HG02852 (cell line): ENCODE measurements at regions not wholly inside any gene's neighbourhood (a gene's known extent, or its start where the extent isn't known, plus 50 kb on each side); places are given as distances from the start of the nearest gene placed in this dataset.

Experiments used
- ATAC-seq: cut with Tn5 transposase; IDR thresholded peaks from one replicate; pipeline ENCODE4 v1.9.1; 2021; ENCODE audit warnings: mild to moderate bottlenecking, moderate library complexity; ENCODE audit not compliant: unreplicated experiment

DNA sequence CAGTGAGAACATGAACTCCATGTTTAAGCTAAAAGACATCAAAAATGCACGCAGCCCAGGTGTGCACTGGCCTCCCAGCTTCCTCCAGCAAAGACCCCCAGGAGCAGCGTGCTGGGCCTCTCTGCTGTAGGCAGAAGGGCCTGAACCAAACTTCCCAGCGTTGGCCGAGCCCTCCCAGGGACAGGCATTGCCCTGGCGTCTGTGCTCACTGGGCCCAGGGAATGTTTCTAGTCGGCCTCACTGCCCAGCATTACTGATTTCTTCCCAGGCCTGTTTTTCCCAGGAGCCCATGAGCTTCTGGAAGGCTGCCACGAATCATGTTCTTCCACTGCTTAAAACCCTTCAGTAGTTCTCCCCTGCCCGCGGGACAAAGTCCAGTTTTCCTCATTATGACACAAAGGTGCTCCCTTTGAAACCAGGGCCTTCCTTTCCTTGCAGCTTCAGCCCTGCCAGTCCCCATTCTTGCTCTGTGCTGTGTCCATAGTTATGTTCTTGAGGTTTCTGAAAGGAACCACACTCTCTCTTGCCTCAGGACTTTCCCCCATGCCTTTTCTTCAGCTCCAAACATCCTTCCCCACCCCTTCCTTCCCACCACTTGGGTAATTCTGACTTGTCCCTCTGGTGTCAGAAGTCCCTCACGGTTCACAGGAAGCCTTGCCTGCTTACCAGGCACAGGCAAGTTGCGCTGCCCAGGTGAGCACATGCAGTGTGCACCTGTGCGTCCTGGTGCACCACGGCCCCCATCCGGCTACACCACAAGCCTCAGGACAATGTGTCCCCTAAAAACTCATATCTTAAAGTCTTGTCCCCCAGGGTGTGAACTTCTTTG lies 93.4 kb upstream of the ENPP6 start:
- no peak for ATAC-seq

DNA sequence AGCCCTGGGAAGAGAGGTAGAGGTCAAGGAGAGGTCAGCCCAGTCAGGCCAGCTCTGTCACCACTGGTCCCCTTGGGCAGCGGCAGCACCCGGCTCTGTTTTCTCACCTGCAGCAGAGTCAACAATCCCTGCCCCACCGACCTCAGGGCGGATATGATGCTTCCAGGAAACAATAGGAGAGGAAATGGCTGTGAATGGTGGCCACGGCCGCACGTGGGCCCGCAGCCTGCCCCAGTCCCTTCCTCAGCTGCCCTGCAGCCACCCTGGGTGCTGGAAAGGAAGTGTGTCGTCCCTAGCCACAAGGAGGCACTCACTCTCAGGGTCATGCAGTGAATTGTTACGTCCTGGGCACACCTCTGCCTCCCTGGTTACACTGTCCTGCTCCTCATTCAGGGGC lies 92.5 kb upstream of the ENPP6 start:
- no peak for ATAC-seq

DNA sequence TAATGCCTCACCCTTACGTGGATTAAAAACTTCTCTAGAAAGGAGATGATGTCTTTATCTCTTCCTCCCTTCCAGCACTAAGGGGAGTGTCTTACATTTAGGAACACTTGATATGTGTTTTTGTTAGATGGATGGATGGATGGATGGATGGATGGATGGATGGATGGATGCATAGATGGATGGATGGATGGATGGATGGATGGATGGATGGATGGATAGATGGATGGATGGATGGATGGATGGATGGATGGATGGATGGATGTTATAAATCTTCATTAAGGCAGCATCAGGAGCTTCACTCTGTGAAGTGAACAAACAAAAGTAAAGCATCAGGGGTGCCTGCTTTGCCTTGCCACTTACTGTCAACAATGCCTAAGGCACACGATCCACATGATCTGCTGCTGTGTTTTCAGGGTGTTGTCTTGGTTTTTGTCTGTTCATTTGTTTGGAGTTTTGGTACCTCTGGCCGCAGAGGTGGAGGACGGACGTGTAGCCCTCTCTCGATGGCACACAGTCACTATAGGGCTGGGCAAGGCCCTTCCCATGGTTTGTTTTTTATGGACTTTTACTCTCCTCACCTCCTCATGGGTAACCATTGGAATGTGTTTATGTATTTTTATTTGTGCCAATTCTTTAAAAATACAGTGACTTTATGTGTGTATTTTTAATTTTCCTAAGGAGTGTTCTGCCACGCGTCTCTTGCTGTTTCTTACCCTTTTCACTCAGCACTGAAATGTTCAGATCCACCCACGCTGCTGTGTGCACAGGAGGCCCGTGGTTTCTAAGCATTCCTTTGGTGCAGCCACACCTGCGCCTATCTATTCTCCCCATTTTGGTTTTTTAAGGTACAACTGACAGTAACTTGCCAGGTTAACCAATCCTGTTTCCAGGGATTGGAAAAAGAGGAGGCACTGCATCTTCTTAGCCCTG lies 91.8 kb upstream of the ENPP6 start:
- no peak for ATAC-seq

DNA sequence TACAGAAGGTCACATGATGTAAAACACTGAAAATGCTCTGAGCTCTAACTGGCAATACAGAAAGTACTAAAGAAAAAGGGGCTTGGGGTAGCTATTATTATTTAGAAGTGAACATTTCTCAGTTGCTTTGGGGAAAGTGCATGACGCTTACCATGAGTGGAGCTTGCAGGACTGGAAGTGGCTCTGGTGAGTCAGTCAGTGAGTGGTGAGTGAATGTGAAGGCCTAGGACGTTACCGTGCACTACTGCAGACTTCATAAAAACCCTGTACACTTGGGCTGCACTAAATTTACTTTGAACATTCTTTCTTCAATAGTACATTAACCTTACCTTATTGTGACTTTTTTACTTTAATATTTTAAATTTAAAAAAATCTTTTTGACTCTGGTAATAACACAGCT lies 89.3 kb upstream of the ENPP6 start:
- no peak for ATAC-seq

DNA sequence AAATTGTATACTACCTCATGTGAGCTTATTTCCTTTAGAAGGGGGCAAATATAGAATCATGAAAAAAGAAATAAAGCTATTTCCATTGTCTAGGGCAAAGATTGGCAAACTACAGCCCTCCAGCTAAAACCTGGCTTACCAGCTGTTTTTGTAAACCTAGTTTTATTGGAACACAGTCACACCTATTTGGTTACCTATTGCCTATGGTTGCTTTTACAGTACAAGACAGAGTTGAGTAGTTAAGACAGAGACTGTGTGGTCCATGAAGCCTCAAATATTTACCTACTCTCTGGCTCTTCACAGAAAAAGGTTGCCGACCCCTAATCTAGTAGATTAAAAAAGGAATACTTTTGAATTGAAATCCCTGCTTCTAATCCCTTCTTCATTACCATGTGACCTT lies 88.8 kb upstream of the ENPP6 start:
- ATAC-seq = no peak

DNA sequence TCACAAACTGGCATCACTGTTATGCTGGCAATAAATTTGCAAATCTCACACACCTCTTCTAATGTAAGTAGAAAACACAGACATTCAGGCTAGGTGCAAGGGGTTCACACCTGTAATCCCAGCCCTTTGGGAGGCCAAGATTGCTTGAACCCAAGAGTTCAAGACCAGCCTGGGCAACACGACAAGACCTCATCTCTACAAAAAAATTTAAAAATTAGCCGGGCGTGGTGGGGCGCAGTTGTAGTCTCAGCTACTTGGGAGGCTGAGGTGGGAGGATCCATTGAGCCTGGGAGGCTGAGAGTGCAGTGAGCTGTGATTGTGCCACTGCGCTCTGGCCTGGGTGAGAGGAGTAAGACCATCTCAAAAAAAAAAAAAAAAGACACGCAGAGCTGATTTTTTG lies 83.1 kb upstream of the ENPP6 start:
- ATAC-seq = no peak

DNA sequence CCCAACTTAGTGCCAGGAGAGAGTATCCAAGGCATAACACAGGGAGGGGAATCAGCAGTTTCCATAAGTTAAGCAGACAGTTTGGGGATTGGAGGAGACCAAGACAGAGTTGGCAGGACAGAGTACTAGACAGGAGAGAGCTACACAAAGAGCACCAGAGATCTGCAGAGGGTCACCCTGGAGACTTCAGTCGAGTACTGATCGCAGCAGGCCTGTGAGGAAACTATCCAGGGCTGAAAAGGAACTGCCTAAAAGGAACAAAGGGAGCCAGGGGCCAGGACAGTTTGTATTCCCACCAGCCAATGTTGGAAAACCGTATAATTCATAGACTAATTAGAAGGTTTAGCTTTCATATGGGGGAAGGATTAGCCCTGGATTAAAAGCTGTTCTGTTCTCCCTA lies 80.6 kb upstream of the ENPP6 start:
- ATAC-seq = no peak

DNA sequence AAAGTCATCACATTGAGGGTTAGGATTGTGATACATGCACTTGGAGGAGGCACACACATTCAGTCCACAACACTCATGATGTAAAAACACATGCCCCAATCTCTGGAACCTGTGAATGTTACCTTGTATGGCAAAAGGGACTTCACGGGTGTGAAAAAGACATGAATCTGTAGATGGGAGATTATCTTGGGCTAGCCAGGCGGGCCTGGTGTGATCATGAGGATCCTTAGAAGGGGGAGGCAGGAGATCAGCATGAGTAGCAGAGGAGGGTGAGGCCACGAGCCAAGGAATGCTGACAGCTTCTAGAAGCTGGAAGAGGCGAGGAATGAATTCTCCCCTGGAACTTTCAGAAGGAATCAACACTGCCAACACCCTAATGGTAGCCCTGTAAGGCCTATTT lies 77.5 kb upstream of the ENPP6 start:
- no peak for ATAC-seq

DNA sequence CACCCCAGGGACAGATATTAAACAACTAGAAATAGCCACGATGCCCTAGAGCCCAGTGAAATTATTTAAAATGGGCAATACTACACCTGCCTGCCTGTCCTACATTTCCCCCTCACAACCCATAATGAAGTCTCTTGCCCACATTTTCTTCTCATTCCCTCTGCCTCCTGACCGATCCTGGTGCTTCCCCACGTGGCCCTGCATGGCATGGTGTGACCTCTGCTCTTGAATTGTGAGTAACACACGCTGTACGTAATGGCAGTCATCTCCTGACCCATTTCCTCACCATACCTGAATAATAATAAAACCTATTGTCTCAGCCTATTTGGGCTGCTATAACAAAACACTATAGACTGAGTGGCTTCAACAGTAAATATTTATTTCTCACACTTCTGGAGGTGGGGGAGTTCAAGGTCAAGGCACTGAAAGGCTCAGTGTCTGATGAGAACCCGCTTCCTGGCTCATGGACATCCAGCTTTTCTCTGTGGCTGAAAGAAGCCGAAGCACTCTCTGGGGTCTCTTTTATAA lies 77.0 kb upstream of the ENPP6 start:
- ATAC-seq = no peak

DNA sequence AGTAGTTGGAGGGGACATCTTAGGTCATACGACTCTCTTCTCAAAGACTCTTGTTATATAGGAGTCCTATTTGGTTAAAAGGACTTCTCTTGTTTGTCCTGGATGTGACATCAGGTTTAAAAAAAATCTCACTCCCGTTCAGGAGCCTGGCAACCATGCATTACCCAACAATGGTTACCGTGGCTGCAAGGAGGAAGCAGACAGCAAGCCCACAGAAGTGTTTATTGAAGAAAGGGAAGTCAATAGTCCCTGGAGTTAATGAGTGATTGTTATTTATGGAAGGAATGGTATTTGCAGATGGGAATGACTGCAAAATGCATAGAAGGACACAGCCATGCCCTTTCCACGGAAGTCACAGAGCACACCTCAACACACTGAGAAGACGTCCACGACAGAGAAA lies 75.9 kb upstream of the ENPP6 start:
- no peak for ATAC-seq

DNA sequence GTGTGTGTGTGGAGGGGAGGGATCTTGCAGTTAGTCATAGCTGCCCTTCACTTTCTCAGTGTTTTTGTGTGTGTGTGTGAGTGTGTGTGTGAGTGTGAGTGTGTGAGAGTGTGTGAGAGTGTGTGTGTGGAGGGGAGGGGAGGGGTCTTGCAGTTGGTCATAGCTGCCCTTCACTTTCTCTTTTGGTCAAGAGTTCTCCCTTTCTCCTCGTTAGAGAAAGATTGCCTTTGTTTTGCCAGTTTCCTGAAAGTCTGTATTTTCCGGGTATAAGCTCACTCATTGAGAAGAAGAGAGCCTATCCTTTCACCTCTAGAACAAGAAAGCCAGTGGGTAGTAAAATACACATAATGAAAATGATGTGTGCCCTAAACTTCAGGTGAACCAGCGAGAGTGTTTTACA lies 75.2 kb upstream of the ENPP6 start:
- no peak for ATAC-seq

DNA sequence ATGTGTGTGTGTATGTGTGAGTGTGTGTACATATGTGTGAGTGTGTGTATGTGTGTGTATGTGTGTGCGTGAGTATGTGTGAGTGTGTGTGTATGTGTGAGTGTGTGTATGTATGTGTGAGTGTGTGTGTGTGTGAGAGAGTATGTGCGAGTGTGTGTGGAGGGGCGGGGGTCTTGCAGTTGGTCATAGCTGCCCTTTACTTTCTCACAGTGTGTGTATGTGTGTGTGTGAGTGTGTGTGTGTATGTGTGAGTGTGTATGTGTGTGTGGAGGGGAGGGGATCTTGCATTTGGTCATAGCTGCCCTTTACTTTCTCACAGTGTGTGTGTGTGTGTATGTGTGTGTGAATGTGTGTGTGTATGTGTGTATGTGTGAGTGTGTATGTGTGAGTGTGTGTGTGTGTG lies 74.8 kb upstream of the ENPP6 start:
- ATAC-seq = no peak

DNA sequence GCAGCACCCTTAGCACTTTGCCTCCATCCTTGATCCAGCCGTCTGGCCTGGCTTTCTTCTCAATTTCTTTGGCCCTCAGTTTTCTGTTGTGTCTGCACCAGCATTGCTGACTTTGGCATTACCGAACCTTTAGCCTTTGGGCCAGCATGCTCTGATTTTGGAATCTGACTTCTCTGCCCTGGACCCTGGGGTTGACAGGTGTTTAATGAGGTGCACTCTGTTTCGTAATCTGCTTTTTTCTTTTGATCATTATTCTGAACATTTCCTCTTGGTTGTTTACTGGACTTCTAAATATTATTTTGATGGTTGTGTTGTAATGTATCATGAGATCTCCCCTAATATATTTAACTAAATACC lies 71.5 kb upstream of the ENPP6 start:
- ATAC-seq = no peak

DNA sequence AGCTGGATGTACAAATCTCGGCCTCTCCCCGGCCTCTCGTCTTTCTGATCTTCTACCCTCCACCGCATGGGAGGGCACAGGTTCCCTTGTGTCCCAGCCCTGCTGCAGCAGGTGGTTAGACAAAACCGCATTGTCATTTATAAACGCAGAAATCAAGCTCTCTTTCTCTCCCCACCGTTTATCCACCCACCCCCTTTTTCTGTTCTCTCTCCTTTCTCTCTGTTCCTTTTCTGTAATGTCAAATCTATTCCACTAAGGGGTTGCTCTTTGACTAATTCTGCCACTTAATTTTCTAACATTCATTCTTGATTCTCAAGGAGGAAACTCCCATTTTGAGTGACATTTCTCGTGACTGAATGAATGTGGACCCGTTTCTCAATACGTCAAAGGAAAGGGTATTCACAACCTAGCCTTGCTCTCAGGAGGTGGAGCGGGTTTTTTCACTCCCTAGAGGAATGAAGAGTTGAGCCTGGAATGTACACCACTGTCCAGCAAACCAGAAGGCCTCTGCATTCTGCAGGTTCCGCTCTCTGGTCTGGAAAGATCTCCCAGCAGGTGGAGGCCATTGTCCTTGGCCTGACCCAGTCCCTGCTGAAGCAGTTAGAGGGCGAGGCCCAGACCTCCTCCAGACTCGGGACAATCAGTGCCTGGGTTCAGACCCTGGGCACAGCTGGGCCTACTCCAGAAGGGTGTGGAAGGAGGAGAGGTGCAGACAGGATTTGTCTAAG lies 70.9 kb upstream of the ENPP6 start:
- ATAC-seq = peak; percentile 66

DNA sequence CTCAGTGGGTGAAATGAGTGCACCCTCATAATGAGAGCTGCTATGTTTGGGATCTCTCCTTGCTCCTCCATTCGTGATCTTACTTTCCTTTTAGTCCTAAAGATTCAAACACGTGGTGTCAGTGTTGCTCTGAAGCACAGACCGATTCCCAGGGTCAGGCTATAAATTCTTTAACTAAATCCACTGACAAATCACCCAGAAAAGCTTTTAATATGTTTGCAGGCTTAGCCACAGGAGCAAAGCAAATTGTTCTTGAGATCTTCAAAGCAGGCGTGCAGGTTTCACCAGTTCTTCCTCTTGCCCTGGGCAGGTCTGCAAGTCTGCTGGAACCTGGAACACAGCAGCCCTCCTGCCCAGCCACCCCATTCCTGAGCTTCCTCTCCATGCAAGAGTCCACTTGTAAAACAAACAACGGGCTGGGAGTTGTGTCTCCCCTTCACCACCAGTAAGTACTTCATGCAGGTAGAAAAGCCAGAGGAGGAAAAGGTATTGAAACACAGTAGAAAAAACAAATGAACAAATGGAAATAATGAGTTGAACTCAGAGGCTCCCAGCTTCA lies 70.1 kb upstream of the ENPP6 start:
- ATAC-seq = no peak

DNA sequence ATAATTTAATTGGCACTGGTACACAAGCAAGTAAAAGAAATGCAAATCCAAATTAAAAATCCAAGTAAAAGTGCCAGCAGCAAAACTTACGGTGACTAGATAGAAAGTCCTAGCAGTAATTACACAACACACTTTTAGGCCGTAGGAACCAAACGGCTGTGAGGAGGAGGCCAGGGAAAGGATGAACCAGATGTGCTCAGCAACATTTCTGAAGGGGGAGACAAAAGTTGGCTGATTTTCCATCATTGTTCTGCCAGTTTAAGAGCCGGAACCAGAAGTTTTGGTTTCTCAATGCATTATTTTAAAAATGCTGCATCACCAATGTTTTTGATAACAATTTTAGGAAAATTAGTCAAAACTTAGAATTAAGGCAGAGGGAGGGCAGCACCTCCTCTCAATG lies 68.7 kb upstream of the ENPP6 start:
- no peak for ATAC-seq

DNA sequence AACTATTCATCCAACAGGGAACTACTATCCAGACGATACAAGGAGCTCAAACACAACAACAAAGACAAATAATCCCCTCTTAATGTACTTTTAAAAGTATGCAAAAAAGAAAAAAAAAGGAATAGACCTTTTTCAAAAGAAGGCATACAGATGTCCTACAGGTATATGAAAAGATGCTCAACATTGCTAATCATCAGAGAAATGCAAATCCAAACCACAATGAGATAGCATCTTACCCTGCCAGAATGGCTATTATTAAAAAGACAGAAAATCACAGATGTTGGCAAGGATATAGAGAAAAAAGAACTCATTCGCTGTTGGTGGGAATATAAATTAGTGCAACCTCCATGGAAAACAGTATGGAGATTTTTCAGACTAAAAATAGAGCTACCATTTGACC lies 67.1 kb upstream of the ENPP6 start:
- ATAC-seq = no peak

DNA sequence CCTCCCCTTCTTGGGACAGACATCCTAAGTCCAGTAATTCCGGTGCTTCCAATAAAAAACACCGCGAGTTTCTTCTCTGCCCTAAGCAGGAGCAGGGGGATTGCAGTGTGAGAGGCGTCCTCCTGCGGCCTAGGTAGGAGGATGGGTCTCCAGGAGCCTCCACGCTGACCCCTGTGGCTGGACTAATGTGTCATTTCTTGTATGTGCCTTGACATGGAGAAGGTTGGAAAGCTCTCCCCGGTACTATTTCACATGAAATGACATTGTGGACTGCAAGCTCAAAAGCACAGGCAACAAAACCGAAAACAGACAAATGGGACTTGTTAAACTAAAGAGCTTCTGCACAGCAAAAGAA lies 66.6 kb upstream of the ENPP6 start:
- ATAC-seq = no peak

DNA sequence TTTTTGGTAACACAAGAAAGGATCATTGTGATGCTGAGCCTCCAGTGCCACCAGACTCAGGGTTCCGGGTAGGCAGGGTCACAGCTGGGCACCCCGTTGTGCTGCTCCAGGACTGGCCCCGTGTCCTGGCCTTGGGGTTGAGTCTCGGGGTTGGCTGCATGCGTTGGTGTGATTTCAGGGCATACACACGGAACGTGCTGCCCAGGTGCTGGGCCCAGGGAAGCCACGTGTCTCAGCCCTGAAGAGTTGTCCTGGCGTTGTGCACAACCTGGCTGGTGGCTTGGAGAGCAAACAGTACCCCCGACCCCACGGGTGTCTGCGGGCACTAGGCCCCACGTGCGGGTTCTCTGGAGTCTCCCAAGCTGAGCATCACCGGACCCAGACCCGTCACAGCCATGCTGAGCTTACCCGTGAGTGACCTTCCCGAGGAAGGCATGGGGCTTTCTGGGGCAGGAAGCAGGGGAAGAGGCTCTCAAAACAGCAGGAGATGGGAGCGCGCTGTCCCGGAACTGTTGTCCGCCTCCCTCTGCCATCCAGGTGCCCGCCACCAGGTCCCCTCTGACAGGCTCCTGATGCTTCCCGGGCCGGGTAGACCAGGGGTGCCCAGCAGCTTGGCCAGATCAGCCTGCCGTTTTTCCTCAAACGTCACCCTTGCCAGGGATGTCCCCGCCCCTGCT lies 66.1 kb upstream of the ENPP6 start:
- no peak for ATAC-seq

DNA sequence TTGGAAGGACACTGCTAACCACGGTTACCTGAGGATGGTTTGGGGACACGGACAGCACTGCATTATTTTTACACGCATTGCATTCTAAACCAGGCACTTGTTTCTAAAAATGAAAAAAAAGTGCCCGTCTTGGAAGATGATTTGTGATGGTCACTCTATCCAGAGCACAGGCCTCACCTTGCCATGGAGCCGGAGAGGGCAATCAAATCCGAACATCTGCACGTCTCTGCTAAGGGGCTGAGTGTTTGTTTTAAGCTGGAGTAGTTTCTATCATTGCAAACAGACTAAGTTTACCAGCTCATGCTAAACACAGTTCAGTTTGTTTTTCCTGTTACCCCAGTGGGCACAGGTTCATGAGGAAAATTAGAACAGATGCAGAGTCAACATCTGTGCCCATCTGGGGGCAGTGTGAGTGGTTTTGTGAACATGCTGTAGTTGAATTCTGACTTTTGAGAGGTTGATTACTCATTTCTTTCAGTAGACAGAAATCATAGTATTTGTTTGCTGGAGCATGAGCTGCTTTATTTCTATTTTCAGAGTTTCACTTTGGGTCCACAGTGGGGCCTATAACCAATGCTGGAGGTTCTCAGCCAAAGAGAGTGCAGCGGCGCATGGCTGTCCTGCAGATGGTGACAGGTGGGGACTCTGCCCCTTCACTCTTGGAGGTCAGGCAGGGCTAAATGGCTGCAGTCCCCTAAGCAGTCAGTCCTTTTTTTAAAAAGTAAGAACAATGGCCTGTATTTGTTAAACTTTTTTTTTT lies 65.4 kb upstream of the ENPP6 start:
- ATAC-seq = peak; percentile 56
